Right lobe of liver (tissue), 4 donors: ENCODE measurements at regions not wholly inside any gene's neighbourhood (a gene's known extent, or its start where the extent isn't known, plus 50 kb on each side); places are given as distances from the start of the nearest gene placed in this dataset.

ENCODE experiments used
- CTCF ChIP-seq, 4 donors: fragments of 200-600 bp in 3 of 4; fragments of 450-650 bp in 1 of 4; IDR thresholded peaks; one replicate each; pipeline versions ENCODE4 v1.5.1 to v1.8.0; 2016 to 2022; ENCODE audit warnings: antibody characterized with exemption in 4 of 4, mild to moderate bottlenecking in 2 of 4
- POLR2A ChIP-seq: fragments of 450-650 bp; IDR thresholded peaks from one replicate; pipeline ENCODE4 v1.6.1; 2017; ENCODE audit warnings: antibody characterized with exemption, mild to moderate bottlenecking
- donor health status: DM: no; HTN: no; CAD: no.
- donor health status: DM: no; HTN: no; CAD: no.
- donor health status: DM: no; HTN: yes; CAD: no.

GRCh38 chr9:81182431-81182830 lies 506.9 kb downstream of the TLE1 start:
- TF ChIP-seq CTCF (IDR thresholded peaks at IDR 0.05), result no peak
- TF ChIP-seq POLR2A, result no peak
